Transverse colon (tissue), 4 donors: ENCODE measurements at regions not wholly inside any gene's neighbourhood (a gene's known extent, or its start where the extent isn't known, plus 50 kb on each side); places are given as distances from the start of the nearest gene placed in this dataset.

ENCODE experiments used
- DNase-seq: peaks from one replicate; pipeline ENCODE4 v3.0.0-alpha.2; 2019
- H3K27ac ChIP-seq, 4 donors: fragments of 200-600 bp; sonication (generic); 2 replicates each; pipeline ENCODE4 v1.5.1; 2016 to 2018; ENCODE audit warnings: inconsistent platforms in 4 of 4
- H3K27me3 ChIP-seq: fragments of 200-600 bp; sonication (generic); 2 replicates; pipeline ENCODE4 v1.5.1; 2017; ENCODE audit warnings: inconsistent platforms
- H3K36me3 ChIP-seq, 4 donors: fragments of 200-600 bp; sonication (generic); 2 replicates each; pipeline ENCODE4 v1.5.1; 2017 to 2019; ENCODE audit warnings: inconsistent platforms in 4 of 4
- H3K4me1 ChIP-seq, 4 donors: fragments of 200-600 bp; sonication (generic); 2 replicates each; pipeline ENCODE4 v1.5.1; 2017 to 2020; ENCODE audit warnings: inconsistent platforms in 4 of 4
- H3K4me3 ChIP-seq, 4 donors: fragments of 200-600 bp; sonication (generic); 1 replicate in 1 of 4; 2 replicates in 3 of 4; pipeline versions ENCODE4 v1.5.1 to v1.6.1; 2017 to 2019; ENCODE audit warnings: inconsistent platforms in 4 of 4
- H3K9me3 ChIP-seq, 2 donors: fragments of 200-600 bp; sonication (generic); 2 replicates each; pipeline ENCODE4 v1.5.1; 2017 to 2019; ENCODE audit warnings: inconsistent platforms in 2 of 2
- CTCF ChIP-seq, 5 experiments: fragments of 200-600 bp in 3 of 5; fragments of 450-650 bp in 2 of 5; sonication (generic) in 3 of 5; IDR thresholded peaks; 1 replicate in 2 of 5; 2 replicates in 3 of 5; pipeline ENCODE4 v1.5.1; 2016 to 2017; ENCODE audit warnings: antibody characterized with exemption in 5 of 5, inconsistent platforms in 3 of 5, mild to moderate bottlenecking in 2 of 5, moderate library complexity in 1 of 5
- EP300 ChIP-seq: sonication (generic); formaldehyde crosslinking; IDR thresholded peaks from one replicate; pipeline ENCODE4 v1.6.1; 2017; ENCODE audit warnings: antibody characterized with exemption, low read depth
- POLR2A ChIP-seq: fragments of 450-650 bp; IDR thresholded peaks from one replicate; pipeline ENCODE4 v1.6.1; 2016; ENCODE audit warnings: antibody characterized with exemption, mild to moderate bottlenecking, moderate library complexity
- POLR2AphosphoS5 ChIP-seq, 3 donors: sonication (generic); formaldehyde crosslinking; IDR thresholded peaks; one replicate each; pipeline ENCODE4 v1.6.1; 2016; ENCODE audit warnings: antibody characterized with exemption in 3 of 3
- WGBS, 2 donors: methylation state at CpG; one replicate each; pipeline ENCODE4 v1.1.5; 2018; ENCODE audit warnings: low coverage in 1 of 2; 5-methylcytosine and 5-hydroxymethylcytosine counted together
- in situ Hi-C, 4 donors: fragments of 200-750 bp; cut with MboI; loops; one replicate each; pipeline versions ENCODE4 v1.15.0 to v1.15.1; 2017; ENCODE audit warnings: low sequenced_read_pairs in 3 of 4, low pct_ligation_motif_present in 1 of 4, low pct_unique_long_range_greater_than_20kb in 1 of 4
- intact Hi-C: fragments of 100-400 bp; cut with DNase I; formaldehyde crosslinking; loops from one replicate; pipeline ENCODE4 v1.15.1; 2023; ENCODE audit warnings: low total_unique reads

GRCh38 chr14:97349946-97350345 lies 552.8 kb downstream of the VRK1 start:
- TF ChIP-seq CTCF (IDR thresholded peaks at IDR 0.05): no peak
- TF ChIP-seq POLR2AphosphoS5 (IDR thresholded peaks at IDR 0.05): no peak
- TF ChIP-seq EP300: no peak
- TF ChIP-seq POLR2A: no peak
- no peaks in the 10 kb centered on the region for H3K36me3 ChIP-seq
- no peaks in the 10 kb centered on the region for H3K4me1 ChIP-seq
- H3K27ac ChIP-seq: no peak overlapping the region
- no peaks in the 10 kb centered on the region for H3K9me3 ChIP-seq
- H3K4me3 ChIP-seq: no peak overlapping the region
- 65 to 86% methylated on average over 2 to 3 of the region's 3 CpGs for WGBS, 2 donors
- H3K27me3 ChIP-seq: no peaks in the 10 kb centered on the region
- intact Hi-C loops: no loop called here
- DNase-seq: no peak
- in situ Hi-C loops: no loop called here

- no peak for DNase-seq
- 75 to 77% methylated on average over 2 of the region's 2 CpGs for WGBS, 2 donors
- Histone ChIP-seq H3K4me1 (no peaks in the 10 kb centered on the region), H3K9me3 (no peaks in the 10 kb centered on the region), H3K4me3 (no peak overlapping the region), H3K27me3 (no peaks in the 10 kb centered on the region), H3K36me3 (no peaks in the 10 kb centered on the region), H3K27ac (no peak overlapping the region)
- intact Hi-C loops (no loop called here), in situ Hi-C loops (no loop called here)
- TF ChIP-seq CTCF (IDR thresholded peaks at IDR 0.05): no peak
- TF ChIP-seq EP300: no peak
- no peak for TF ChIP-seq POLR2AphosphoS5 (IDR thresholded peaks at IDR 0.05)
- TF ChIP-seq POLR2A: no peak
Observed at GRCh38 chr14:97350415-97350814, 553.2 kb downstream of the VRK1 start.

- DNase-seq: no peak
- no peaks in the 10 kb centered on the region for H3K36me3 ChIP-seq
Observed at GRCh38 chr14:97350894-97351731, 553.9 kb downstream of the VRK1 start.

GRCh38 chr14:97353102-97353501 lies 555.9 kb downstream of the VRK1 start:
- Histone ChIP-seq H3K36me3 (no peaks in the 10 kb centered on the region), H3K9me3 (no peaks in the 10 kb centered on the region), H3K27ac (no peak overlapping the region), H3K4me1 (no peaks in the 10 kb centered on the region), H3K27me3 (no peaks in the 10 kb centered on the region), H3K4me3 (no peak overlapping the region)
- WGBS, 2 donors: 82 to 86% methylated on average over 5 of the region's 5 CpGs
- no peak for DNase-seq
- in situ Hi-C loops (no loop called here), intact Hi-C loops (no loop called here)
- no peak for TF ChIP-seq POLR2A
- no peak for TF ChIP-seq CTCF (IDR thresholded peaks at IDR 0.05)
- TF ChIP-seq POLR2AphosphoS5 (IDR thresholded peaks at IDR 0.05): no peak
- no peak for TF ChIP-seq EP300

More at GRCh38 chr14:97350894-97351731, 553.9 kb downstream of the VRK1 start:
- Histone ChIP-seq H3K4me1 (no peaks in the 10 kb centered on the region), H3K4me3 (no peak overlapping the region), H3K27me3 (no peaks in the 10 kb centered on the region), H3K9me3 (no peaks in the 10 kb centered on the region), H3K27ac (no peak overlapping the region)
- intact Hi-C loops: no loop called here
- in situ Hi-C loops: no loop called here
- WGBS, 2 donors: 52% methylated on average over 7 of the region's 7 CpGs; no CpG with 5 or more reads in 1 of the 2 donors
- TF ChIP-seq POLR2A (no peak), EP300 (no peak), POLR2AphosphoS5 (IDR thresholded peaks at IDR 0.05) (no peak), CTCF (IDR thresholded peaks at IDR 0.05) (no peak)
